GM19438 (cell line): ENCODE measurements at regions not wholly inside any gene's neighbourhood (a gene's known extent, or its start where the extent isn't known, plus 50 kb on each side); places are given as distances from the start of the nearest gene placed in this dataset.
"Not testable (repeated sequence)": the region's sequence is repeated elsewhere in the genome, so short reads cannot be mapped to it uniquely, and the experiment has no call there.

Experiments used
- ATAC-seq: cut with Tn5 transposase; IDR thresholded peaks from one replicate; pipeline ENCODE4 v1.9.1; 2021; ENCODE audit warnings: low read depth; ENCODE audit not compliant: unreplicated experiment

GRCh38 chr3:161893972-161894371, 397.4 kb downstream of the OTOL1 start:
- no peak for ATAC-seq

- ATAC-seq = no peak
These were observed 398.0 kb downstream of the OTOL1 start for GRCh38 chr3:161894657-161895056.

- ATAC-seq = no peak
These were observed 409.0 kb downstream of the OTOL1 start for GRCh38 chr3:161905520-161906132.

GRCh38 chr3:161913786-161914389, 417.3 kb downstream of the OTOL1 start:
- ATAC-seq = no peak

DNA sequence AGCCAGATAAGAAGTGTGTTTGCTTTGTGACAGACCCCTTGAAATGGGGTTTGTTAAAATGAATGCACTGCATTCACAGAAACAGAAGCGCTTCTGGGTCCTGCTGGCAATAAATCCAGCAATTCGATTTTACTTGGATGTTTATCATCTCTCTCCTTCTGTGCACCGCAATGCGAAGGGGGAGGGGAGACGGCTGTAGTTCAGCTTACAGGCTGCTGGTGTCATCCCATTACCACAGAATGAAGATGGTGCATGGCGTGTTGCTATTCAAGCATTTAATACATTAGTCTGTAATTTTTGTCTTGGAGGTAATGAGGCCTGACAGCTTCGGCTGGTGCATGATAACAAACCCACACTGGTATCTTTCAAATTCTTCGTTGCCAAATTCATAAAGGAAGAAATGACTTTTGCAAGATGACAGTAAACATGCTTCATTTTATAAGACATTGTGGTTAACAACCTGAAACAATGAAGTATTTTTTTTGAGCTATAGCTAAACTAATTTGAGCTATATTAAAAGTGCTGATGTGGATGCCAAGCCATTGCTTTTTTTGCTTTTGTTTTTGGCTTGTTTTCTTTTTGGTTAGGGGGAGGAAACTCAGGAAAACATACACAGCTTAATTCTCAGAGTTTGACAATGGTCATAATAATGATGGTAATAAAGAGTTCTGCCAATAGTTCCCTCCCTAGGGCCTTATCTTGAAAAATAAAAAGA, 418.3 kb downstream of the OTOL1 start:
- ATAC-seq = no peak

DNA sequence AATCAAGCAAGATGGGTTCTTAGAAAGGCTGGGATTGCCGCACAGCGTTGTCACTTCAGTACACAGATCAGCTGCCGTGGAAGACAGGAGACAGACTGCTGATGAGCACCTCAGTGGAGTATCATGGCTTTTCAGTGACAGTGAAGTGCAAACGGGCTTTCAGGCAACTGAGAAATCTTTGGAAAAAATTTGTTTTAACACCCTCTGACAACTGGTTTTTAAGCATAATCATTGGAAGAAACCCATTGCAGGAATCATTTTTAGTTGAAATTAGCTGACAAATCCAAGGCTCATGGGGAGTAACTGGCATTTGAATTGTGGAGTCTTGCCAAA, 418.8 kb downstream of the OTOL1 start:
- no peak for ATAC-seq

DNA sequence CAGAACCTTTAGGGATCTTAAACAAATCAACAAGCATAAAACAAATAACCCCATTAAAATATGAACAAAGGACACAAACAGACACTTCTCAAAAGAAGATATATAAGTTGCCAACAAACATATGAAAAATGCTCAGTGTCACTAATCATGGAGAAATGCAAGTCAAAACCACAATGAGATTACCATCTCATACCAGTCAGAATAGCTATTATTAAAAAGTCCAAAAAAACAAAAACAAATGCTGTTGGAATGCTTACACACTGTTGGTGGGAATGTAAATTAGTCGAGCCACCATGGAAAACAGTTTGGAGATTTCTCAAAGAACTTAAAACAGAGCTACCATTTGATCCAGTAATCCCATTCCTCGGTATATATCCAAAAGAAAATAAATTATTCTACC, 423.6 kb downstream of the OTOL1 start:
- no peak for ATAC-seq

DNA sequence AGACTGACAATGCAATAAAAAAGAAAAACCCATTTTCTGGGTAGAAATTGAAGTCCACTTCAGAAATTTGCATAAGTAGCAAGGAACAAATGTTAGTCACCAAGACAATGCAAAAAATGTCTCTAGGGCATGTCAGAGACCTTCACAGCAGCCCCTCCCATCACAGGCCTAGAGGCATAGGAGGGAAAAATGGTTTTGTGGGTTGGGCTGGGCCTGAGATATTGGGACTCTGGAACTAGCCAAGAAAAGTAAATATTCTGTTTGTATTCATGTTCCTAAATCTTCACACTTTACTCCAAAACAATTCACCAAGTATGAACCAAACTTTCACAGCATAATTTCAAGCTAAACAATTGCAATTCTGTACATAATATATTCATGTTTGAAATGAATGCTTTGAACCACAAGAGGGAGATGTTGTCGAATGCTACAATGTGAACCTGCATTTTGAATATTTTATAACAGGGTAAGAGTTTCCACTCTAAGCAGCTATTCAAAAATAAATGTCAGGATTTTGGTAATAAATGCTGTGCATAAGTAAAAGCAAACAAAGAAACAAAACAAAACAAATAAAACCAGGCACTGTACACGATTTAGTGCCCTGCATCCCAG, 429.2 kb downstream of the OTOL1 start:
- ATAC-seq = no peak

DNA sequence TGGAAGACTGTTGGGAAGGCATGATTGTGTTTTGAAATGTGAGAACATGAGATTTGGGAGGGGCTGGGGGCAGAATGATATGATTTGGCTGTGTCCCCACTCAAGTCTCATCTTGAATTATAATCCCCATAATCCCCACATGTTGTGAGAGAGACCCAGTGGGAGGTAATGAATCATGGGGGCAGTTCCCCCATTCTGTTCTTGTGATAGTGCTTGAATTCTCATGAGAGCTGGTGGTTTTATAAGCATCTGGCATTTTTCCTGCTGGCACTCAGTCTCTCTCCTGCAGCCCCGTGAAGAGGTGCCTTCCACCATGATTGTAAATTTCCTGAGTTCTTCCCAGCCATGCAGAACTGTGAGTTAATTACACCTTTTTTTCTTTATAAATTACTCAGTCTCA, 430.5 kb downstream of the OTOL1 start:
- ATAC-seq = no peak

- ATAC-seq = no peak
These were observed 443.5 kb downstream of the OTOL1 start for GRCh38 chr3:161939918-161940620.

GRCh38 chr3:161940621-161940965, 444.0 kb downstream of the OTOL1 start:
- ATAC-seq = no peak

GRCh38 chr3:161941891-161942290, 445.3 kb downstream of the OTOL1 start:
- ATAC-seq = no peak

- ATAC-seq = not testable (repeated sequence)
These were observed 447.3 kb downstream of the OTOL1 start for GRCh38 chr3:161943801-161944345.

DNA sequence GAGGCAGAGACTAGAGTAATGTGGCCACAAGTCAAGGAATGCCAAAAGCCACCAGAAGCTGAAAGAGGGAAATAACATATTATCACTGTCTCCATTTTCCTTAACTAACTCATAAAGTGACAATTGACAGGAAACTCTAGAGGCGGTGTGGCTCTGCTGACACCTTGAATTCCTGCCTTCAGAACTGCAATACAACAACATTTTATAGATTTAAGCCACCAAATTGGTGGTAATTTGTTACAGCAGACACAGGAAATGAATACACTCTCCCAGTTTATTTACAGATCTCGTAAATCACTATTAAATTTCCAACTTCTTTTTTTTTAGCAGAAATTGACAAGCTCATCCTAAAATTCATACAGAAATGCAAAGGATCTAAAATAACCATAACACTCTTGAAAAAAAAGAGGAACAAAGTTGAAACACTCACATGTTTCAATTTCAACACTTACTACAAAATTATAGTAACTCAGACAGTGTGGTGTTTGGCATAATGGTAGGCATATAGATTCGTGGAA, 449.9 kb downstream of the OTOL1 start:
- no peak for ATAC-seq

DNA sequence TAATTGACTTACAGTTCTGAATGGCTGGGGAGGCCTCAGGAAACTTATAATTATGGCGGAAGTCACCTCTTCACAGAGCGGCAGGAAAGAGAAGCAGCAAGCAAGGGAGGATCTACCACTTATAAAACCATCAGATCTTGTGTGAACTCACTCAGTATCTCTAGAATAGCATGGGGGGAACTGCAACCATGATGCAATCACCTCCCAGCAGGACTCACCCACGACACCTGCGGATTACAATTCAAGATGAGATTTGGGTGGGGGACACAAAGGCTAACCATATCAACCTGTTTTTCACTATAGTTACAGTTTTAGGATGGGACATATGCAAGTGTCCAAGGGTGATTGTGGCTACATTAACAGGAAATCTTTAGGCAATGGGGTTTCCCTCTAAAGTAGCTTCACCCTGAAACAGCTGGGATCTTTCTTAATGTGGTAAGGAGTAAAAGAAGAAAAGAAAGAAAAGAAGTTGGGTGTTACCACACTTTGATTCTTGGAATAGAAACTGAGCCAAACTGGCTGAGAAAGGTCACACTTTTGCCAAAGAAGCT, 453.8 kb downstream of the OTOL1 start:
- ATAC-seq = no peak

DNA sequence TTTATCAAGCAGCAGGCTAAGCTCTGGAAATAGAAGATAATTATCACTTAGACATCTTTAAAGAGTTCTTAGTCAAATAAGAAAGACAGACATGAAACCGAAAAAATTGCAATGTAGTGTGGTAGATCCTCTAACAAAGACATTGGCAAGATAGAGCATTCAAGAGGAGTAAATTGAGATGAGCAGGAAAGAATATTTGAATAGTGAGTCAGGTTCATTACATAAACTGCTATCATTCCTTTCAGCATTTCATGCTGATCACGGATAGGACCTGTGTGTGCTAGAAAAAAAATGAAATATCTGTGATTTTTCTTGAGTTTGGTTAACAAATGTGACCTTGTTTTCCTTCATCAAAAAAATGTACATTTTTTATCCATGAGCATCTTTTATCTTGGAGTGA, 460.9 kb downstream of the OTOL1 start:
- no peak for ATAC-seq

DNA sequence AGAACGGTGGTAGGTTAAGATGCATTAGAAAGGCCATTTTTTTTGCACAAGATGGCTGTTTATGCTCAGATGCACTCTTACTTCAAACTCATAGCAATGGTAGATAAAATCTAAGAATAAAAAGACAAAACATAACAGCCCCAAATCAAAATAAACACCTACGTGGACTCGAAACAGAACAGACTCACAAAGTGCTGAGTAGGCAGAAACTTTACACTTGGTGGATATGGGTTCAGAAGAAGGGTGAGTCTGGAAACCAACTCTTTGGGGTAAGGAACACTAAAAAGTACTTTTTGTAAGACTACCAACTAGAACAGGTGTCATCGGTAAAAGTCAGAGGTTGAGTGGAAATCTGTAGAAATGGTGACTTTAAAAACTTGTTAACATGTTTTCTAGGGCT, 468.2 kb downstream of the OTOL1 start:
- no peak for ATAC-seq

DNA sequence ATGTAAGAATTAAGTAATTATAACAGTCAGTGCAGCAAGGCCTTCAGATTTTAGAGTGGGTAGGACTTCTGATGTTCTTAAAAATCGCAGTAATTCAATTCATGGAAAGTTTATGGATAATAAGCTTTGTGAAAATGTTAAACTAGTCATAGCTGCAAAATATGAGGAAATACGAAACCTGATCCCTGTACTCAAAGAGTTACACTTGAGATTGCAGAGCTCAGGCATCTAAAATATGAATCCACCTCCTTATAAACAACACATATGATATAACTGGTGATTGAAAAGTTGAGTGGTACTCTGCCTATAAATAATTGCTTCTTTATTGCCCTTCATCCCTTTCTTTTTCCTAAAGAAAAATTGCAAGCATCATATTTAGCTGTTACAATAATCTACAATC, 473.3 kb downstream of the OTOL1 start:
- no peak for ATAC-seq

- no peak for ATAC-seq
These were observed 478.6 kb downstream of the OTOL1 start for GRCh38 chr3:161975201-161975600.

DNA sequence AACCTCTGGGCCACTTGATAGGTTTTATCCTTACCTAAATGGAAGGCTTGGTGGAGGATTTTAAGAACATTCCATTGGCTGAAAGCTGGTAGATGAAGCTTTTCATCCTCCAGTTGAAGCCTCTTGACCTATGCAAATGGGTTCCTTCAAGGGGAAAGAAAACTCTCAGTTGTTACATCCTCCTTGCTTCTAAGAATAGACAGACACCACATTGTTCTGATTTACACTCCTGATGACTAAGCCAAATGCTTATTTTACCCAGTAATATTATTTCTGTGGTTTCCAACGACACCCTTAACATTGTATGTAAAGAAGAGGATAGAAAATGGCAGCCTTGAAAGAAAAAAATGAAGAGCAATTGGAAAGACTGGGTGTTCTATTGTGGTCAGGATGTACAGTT, 480.5 kb downstream of the OTOL1 start:
- ATAC-seq = no peak
